DND-41 (cell line): ENCODE measurements at regions not wholly inside any gene's neighbourhood (a gene's known extent, or its start where the extent isn't known, plus 50 kb on each side); places are given as distances from the start of the nearest gene placed in this dataset.

Experiments
- ATAC-seq: fragments of 200-7000 bp; cut with Tn5 transposase; 3 replicates; pipeline ENCODE4 v1.9.1; 2021; ENCODE audit warnings: low read depth; ENCODE audit not compliant: insufficient read depth
- DNase-seq: peaks from one replicate; pipeline ENCODE4 v3.0.0-alpha.2; 2020
- H2AFZ ChIP-seq: 2 replicates; pipeline ENCODE4 v1.6.0; 2012; ENCODE audit warnings: low read depth, low read length
- H3K27ac ChIP-seq: 2 replicates; pipeline ENCODE4 v1.5.1; 2012; ENCODE audit warnings: low read length, inconsistent platforms
- H3K27me3 ChIP-seq: fragments of 200-600 bp; sonication (generic); 2 replicates; pipeline ENCODE4 v1.6.0; 2012; ENCODE audit warnings: low read length, mild to moderate bottlenecking, inconsistent platforms; ENCODE audit not compliant: insufficient read depth, poor library complexity
- H3K36me3 ChIP-seq: 2 replicates; pipeline ENCODE4 v1.5.1; 2012; ENCODE audit warnings: low read length, inconsistent platforms; ENCODE audit not compliant: insufficient read depth
- H3K4me1 ChIP-seq: 2 replicates; pipeline ENCODE4 v1.5.1; 2012; ENCODE audit warnings: mild to moderate bottlenecking, low read length; ENCODE audit not compliant: insufficient read depth
- H3K4me2 ChIP-seq: 2 replicates; pipeline ENCODE4 v1.6.0; 2012; ENCODE audit warnings: mild to moderate bottlenecking, moderate library complexity, low read length, inconsistent platforms; ENCODE audit not compliant: insufficient read depth
- H3K4me3 ChIP-seq, 2 experiments: fragments of 200-600 bp in 1 of 2; shearing (Covaris generic) in 1 of 2; 2 replicates each; pipeline ENCODE4 v1.5.1; 2012 to 2016; ENCODE audit warnings: inconsistent platforms in 2 of 2, low read length in 2 of 2, mild to moderate bottlenecking in 2 of 2, low read depth in 1 of 2, moderate library complexity in 1 of 2
- H3K79me2 ChIP-seq: 2 replicates; pipeline ENCODE4 v1.6.0; 2012; ENCODE audit warnings: low read length, inconsistent platforms; ENCODE audit not compliant: insufficient read depth
- H3K9ac ChIP-seq: 2 replicates; pipeline ENCODE4 v1.6.0; 2012; ENCODE audit warnings: low read depth, mild to moderate bottlenecking, inconsistent platforms, low read length, moderate library complexity
- H3K9me3 ChIP-seq: 2 replicates; pipeline ENCODE4 v1.5.1; 2012; ENCODE audit warnings: low read length, moderate library complexity, mild to moderate bottlenecking, inconsistent platforms; ENCODE audit not compliant: insufficient read depth, severe bottlenecking
- H4K20me1 ChIP-seq: 2 replicates; pipeline ENCODE4 v1.6.0; 2012; ENCODE audit warnings: low read length; ENCODE audit not compliant: insufficient read depth
- CTCF ChIP-seq: IDR thresholded peaks from 2 replicates; pipeline ENCODE4 v1.5.1; 2012; ENCODE audit warnings: borderline replicate concordance, low read length, moderate library complexity, mild to moderate bottlenecking; ENCODE audit not compliant: poor library complexity, severe bottlenecking; ENCODE audit errors: extremely low read depth
- EZH2 ChIP-seq: IDR thresholded peaks from 3 replicates; pipeline ENCODE4 v1.6.1; 2012; ENCODE audit warnings: borderline replicate concordance, low read depth, mild to moderate bottlenecking, moderate library complexity, low read length, inconsistent platforms; ENCODE audit not compliant: severe bottlenecking

- Histone ChIP-seq H3K4me2 (no peak overlapping the region), H3K27ac (no peak overlapping the region), H3K4me3 (no peak overlapping the region), H3K9ac (no peak overlapping the region), H3K36me3 (no peaks in the 10 kb centered on the region), H3K27me3 (no peaks in the 10 kb centered on the region), H3K9me3 (no peaks in the 10 kb centered on the region), H3K79me2 (no peaks in the 10 kb centered on the region), H4K20me1 (no peaks in the 10 kb centered on the region), H2AFZ (no peak overlapping the region), H3K4me1 (no peaks in the 10 kb centered on the region)
- TF ChIP-seq EZH2 = no peak
- TF ChIP-seq CTCF = no peak
- no peak for ATAC-seq
- no peak for DNase-seq
Observed at GRCh38 chr20:40865095-40865494, 163.5 kb upstream of the TOP1 start.

- TF ChIP-seq CTCF (no peak), EZH2 (no peak)
- Histone ChIP-seq H3K79me2 (no peaks in the 10 kb centered on the region), H3K4me3 (no peak overlapping the region), H3K9me3 (no peaks in the 10 kb centered on the region), H4K20me1 (no peaks in the 10 kb centered on the region), H2AFZ (no peak overlapping the region), H3K4me1 (no peaks in the 10 kb centered on the region), H3K4me2 (no peak overlapping the region), H3K9ac (no peak overlapping the region), H3K27me3 (no peaks in the 10 kb centered on the region), H3K27ac (no peak overlapping the region), H3K36me3 (no peaks in the 10 kb centered on the region)
- ATAC-seq (no peak), DNase-seq (no peak)
Observed at GRCh38 chr20:40866056-40866455, 162.6 kb upstream of the TOP1 start.

- H3K27me3 ChIP-seq = no peaks in the 10 kb centered on the region
- no peaks in the 10 kb centered on the region for H3K36me3 ChIP-seq
- H3K4me2 ChIP-seq = no peak overlapping the region
- no peaks in the 10 kb centered on the region for H4K20me1 ChIP-seq
- H3K9ac ChIP-seq = no peak overlapping the region
- no peaks in the 10 kb centered on the region for H3K79me2 ChIP-seq
- H3K4me1 ChIP-seq = no peaks in the 10 kb centered on the region
- no peak overlapping the region for H3K4me3 ChIP-seq
- no peak overlapping the region for H2AFZ ChIP-seq
- DNase-seq (no peak), ATAC-seq (no peak)
- TF ChIP-seq CTCF (no peak), EZH2 (no peak)
- no peak overlapping the region for H3K27ac ChIP-seq
- no peaks in the 10 kb centered on the region for H3K9me3 ChIP-seq
Observed at GRCh38 chr20:40868551-40869217, 159.9 kb upstream of the TOP1 start.
